Dermis microvascular lymphatic vessel endothelial cell (primary cell): ENCODE measurements at regions not wholly inside any gene's neighbourhood (a gene's known extent, or its start where the extent isn't known, plus 50 kb on each side); places are given as distances from the start of the nearest gene placed in this dataset.

Experiments used
- DNase-seq, 2 donors: peaks; one replicate each; pipeline versions ENCODE4 v3.0.0 to v3.0.0-alpha.2; 2010; ENCODE audit warnings: low read depth in 2 of 2

GRCh38 chr15:46307746-46308145 is 672.9 kb downstream of the SQOR start:
- DNase-seq = no peak

- no peak for DNase-seq
Observed at GRCh38 chr15:46309914-46310313, 675.1 kb downstream of the SQOR start.

- peak; percentile 36 to 63 for DNase-seq
Observed at GRCh38 chr15:46312133-46312740, 677.4 kb downstream of the SQOR start.

GRCh38 chr15:46315434-46315833 is 680.6 kb downstream of the SQOR start:
- no peak for DNase-seq

- no peak for DNase-seq
Observed at GRCh38 chr15:46316024-46316423, 681.2 kb downstream of the SQOR start.

GRCh38 chr15:46317029-46317428 is 682.2 kb downstream of the SQOR start:
- no peak for DNase-seq

GRCh38 chr15:46322753-46323152 is 687.9 kb downstream of the SQOR start:
- DNase-seq = no peak

GRCh38 chr15:46326173-46326572 is 691.3 kb downstream of the SQOR start:
- DNase-seq = no peak

GRCh38 chr15:46328821-46329220 is 694.0 kb downstream of the SQOR start:
- no peak for DNase-seq

GRCh38 chr15:46329876-46330275 is 695.0 kb downstream of the SQOR start:
- DNase-seq = no peak

GRCh38 chr15:46331546-46331945 is 696.7 kb downstream of the SQOR start:
- DNase-seq = no peak

GRCh38 chr15:46343196-46343935 is 708.5 kb downstream of the SQOR start:
- DNase-seq = no peak

- no peak for DNase-seq
Observed at GRCh38 chr15:46344115-46344724, 709.4 kb downstream of the SQOR start.

- DNase-seq = no peak
Observed at GRCh38 chr15:46344915-46345314, 710.1 kb downstream of the SQOR start.

GRCh38 chr15:46354443-46354842 is 719.6 kb downstream of the SQOR start:
- no peak for DNase-seq

GRCh38 chr15:46365572-46365971 is 730.7 kb downstream of the SQOR start:
- DNase-seq = no peak

GRCh38 chr15:46366360-46367007 is 731.7 kb downstream of the SQOR start:
- DNase-seq = no peak

GRCh38 chr15:46383978-46384377 is 749.1 kb downstream of the SQOR start:
- DNase-seq = no peak

GRCh38 chr15:46386356-46386755 is 751.5 kb downstream of the SQOR start:
- DNase-seq = no peak

- no peak for DNase-seq
Observed at GRCh38 chr15:46389739-46390138, 754.9 kb downstream of the SQOR start.

- DNase-seq = no peak
Observed at GRCh38 chr15:46394463-46394862, 759.6 kb downstream of the SQOR start.

GRCh38 chr15:46408312-46408711 is 773.5 kb downstream of the SQOR start:
- no peak for DNase-seq
